Uterus (tissue), 2 donors: ENCODE measurements at regions not wholly inside any gene's neighbourhood (a gene's known extent, or its start where the extent isn't known, plus 50 kb on each side); places are given as distances from the start of the nearest gene placed in this dataset.
"Not testable (repeated sequence)": the region's sequence is repeated elsewhere in the genome, so short reads cannot be mapped to it uniquely, and the experiment has no call there.

Source experiments
- CTCF ChIP-seq, 4 experiments: fragments of 200-600 bp in 2 of 4; fragments of 450-650 bp in 2 of 4; sonication (generic) in 2 of 4; IDR thresholded peaks; one replicate each; pipeline ENCODE4 v1.5.1; 2016 to 2019; ENCODE audit warnings: antibody characterized with exemption in 4 of 4, mild to moderate bottlenecking in 2 of 4, moderate library complexity in 1 of 4
- POLR2A ChIP-seq, 2 donors: fragments of 450-650 bp; IDR thresholded peaks; one replicate each; pipeline ENCODE4 v1.6.1; 2016; ENCODE audit warnings: antibody characterized with exemption in 2 of 2, mild to moderate bottlenecking in 1 of 2, moderate library complexity in 1 of 2

GRCh38 chr20:40004092-40004491 lies 684.9 kb downstream of the MAFB start:
- TF ChIP-seq CTCF, POLR2A (IDR thresholded peaks at IDR 0.05): not testable (repeated sequence)
